GM10266 (cell line): ENCODE measurements at regions not wholly inside any gene's neighbourhood (a gene's known extent, or its start where the extent isn't known, plus 50 kb on each side); places are given as distances from the start of the nearest gene placed in this dataset.
"Not testable (repeated sequence)": the region's sequence is repeated elsewhere in the genome, so short reads cannot be mapped to it uniquely, and the experiment has no call there.

ENCODE experiments used
- DNase-seq: peaks from one replicate; pipeline ENCODE4 v3.0.0; 2012; ENCODE audit errors: extremely low spot score
- CTCF ChIP-seq: IDR thresholded peaks from 2 replicates; pipeline ENCODE4 v1.5.1; 2012; ENCODE audit warnings: mild to moderate bottlenecking, low read depth; ENCODE audit not compliant: control insufficient read depth, insufficient read depth; ENCODE audit errors: missing control alignments

GRCh38 chr1:182157187-182157586, 95.7 kb upstream of the ZNF648 start:
- no peak for DNase-seq
- no peak for TF ChIP-seq CTCF

GRCh38 chr1:182154425-182154824, 92.9 kb upstream of the ZNF648 start:
- DNase-seq: not testable (repeated sequence)

- no peak for TF ChIP-seq CTCF
- DNase-seq: peak; percentile 21
Measured at GRCh38 chr1:182149411-182149965, 88.0 kb upstream of the ZNF648 start.

GRCh38 chr1:182147951-182148350, 86.4 kb upstream of the ZNF648 start:
- TF ChIP-seq CTCF: no peak
- no peak for DNase-seq

- DNase-seq: peak; percentile 47
- TF ChIP-seq CTCF: no peak
Measured at GRCh38 chr1:182147136-182147820, 85.8 kb upstream of the ZNF648 start.

- DNase-seq: no peak
- no peak for TF ChIP-seq CTCF
Measured at GRCh38 chr1:182146286-182146685, 84.8 kb upstream of the ZNF648 start.

GRCh38 chr1:182145441-182145840, 83.9 kb upstream of the ZNF648 start:
- DNase-seq: no peak
- TF ChIP-seq CTCF: no peak
